IPS-20b (cell line): ENCODE measurements at regions not wholly inside any gene's neighbourhood (a gene's known extent, or its start where the extent isn't known, plus 50 kb on each side); places are given as distances from the start of the nearest gene placed in this dataset.

Experiments used
- H3K27ac ChIP-seq: one replicate; pipeline ENCODE4 v1.5.1; 2013; ENCODE audit warnings: low read length
- H3K27me3 ChIP-seq: 2 replicates; pipeline ENCODE4 v1.6.1; 2013; ENCODE audit warnings: mild to moderate bottlenecking, low read length, inconsistent platforms; ENCODE audit not compliant: insufficient read depth
- H3K36me3 ChIP-seq: 2 replicates; pipeline ENCODE4 v1.6.1; 2013; ENCODE audit warnings: low read depth, mild to moderate bottlenecking, inconsistent platforms, low read length, moderate library complexity; ENCODE audit not compliant: insufficient read depth
- H3K4me1 ChIP-seq: 2 replicates; pipeline ENCODE4 v1.6.1; 2013; ENCODE audit warnings: mild to moderate bottlenecking, control low read depth, inconsistent platforms, low read length, moderate library complexity; ENCODE audit not compliant: insufficient read depth
- H3K4me3 ChIP-seq: 2 replicates; pipeline ENCODE4 v1.5.1; 2013; ENCODE audit warnings: mild to moderate bottlenecking, low read length, inconsistent platforms
- H3K9ac ChIP-seq: 2 replicates; pipeline ENCODE4 v1.6.1; 2013; ENCODE audit warnings: low read depth, mild to moderate bottlenecking, inconsistent platforms, low read length, moderate library complexity
- H3K9me3 ChIP-seq: 2 replicates; pipeline ENCODE4 v1.6.1; 2013; ENCODE audit warnings: mild to moderate bottlenecking, low read depth, low read length, inconsistent platforms; ENCODE audit not compliant: insufficient read depth

DNA sequence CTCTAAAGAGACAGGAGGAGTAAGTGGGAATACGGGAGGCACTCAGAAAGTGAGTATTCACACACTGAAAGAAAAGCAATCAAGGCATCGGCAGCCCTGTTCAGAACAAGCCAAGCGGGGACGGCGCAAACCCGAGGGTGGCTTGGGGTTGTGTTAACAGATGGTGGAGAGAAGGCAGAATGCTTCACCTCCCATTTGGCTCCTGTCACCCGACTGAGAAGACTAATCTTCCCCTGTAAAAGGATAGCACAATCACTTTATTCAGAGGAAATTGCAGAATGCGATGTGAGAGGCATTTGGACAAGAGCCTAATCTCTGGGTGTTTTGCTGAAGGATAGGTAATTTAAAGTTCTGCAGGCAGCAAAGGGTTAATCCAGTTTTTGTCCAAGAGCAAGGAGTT lies 119.3 kb upstream of the WSCD1 start:
- peaks cover 12% of the 10 kb centered on the region for H3K9me3 ChIP-seq
- no peaks in the 10 kb centered on the region for H3K4me1 ChIP-seq
- no peaks in the 10 kb centered on the region for H3K27me3 ChIP-seq
- no peak overlapping the region for H3K27ac ChIP-seq
- no peak overlapping the region for H3K9ac ChIP-seq
- no peaks in the 10 kb centered on the region for H3K36me3 ChIP-seq
- no peak overlapping the region for H3K4me3 ChIP-seq

DNA sequence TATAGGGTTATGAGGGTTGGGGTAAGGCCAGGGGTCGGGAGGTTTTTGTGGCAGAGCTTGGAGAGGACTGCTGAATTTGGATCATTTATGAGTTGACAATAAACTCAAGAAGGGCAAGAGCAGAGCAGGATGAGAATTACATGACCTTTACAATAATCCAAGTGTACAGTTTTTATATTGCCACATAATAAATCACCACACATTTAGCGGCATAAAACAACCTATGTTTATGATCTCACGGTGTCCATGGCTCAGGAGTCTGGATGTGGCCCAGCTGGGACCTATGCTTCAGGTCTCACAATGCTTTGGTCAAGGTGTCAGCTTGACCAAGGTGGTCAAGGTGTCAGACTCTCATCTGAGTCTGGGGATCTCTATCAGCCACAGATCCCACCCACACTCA lies 118.3 kb upstream of the WSCD1 start:
- Histone ChIP-seq H3K4me3 (no peak overlapping the region), H3K36me3 (no peaks in the 10 kb centered on the region), H3K27me3 (no peaks in the 10 kb centered on the region), H3K27ac (no peak overlapping the region), H3K9me3 (peaks cover 14% of the 10 kb centered on the region), H3K4me1 (no peaks in the 10 kb centered on the region), H3K9ac (no peak overlapping the region)

DNA sequence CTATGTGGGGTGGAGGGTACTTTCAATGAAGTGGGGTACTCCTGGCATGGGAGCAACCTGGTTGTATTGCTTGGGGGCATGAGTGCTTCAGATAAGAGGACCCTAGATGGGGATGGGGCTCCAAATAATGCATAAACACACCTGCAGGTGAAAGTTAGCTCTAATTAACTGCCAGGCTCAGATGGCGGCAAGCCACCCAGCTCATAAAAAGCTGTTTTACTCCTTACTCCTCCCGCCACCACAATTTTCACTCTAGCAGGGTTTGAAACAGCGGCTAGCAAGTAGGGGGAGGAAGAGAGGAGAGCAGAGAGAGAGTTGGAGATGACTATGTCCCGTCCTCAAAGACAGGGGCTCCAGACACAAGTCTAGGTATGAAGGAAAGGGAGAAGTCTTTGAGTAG lies 117.7 kb upstream of the WSCD1 start:
- Histone ChIP-seq H3K4me3 (no peak overlapping the region), H3K9ac (no peak overlapping the region), H3K36me3 (no peaks in the 10 kb centered on the region), H3K27me3 (no peaks in the 10 kb centered on the region), H3K9me3 (peaks cover 14% of the 10 kb centered on the region), H3K4me1 (no peaks in the 10 kb centered on the region), H3K27ac (no peak overlapping the region)

DNA sequence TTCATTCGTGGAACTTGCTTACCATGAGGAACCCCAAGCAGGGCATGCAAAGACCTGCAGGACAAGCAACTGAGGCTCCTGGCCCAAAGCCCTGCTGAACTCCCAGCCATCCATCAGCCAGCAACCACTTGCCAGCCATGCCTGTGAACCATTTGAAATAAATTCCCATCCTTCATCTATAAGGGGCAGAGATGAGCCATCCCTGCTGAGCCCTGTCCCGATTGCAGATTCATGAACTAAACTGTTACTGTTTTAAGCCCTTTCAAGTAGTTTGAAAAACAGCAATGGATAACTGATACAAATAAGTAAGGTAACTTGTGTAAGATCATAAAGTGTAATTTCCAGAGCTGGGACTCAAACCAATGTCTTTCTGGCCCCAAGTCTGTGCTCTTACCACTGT lies 114.4 kb upstream of the WSCD1 start:
- H3K27me3 ChIP-seq, result no peaks in the 10 kb centered on the region
- no peak overlapping the region for H3K27ac ChIP-seq
- H3K9me3 ChIP-seq, result peaks cover 14% of the 10 kb centered on the region
- no peak overlapping the region for H3K4me3 ChIP-seq
- H3K4me1 ChIP-seq, result no peaks in the 10 kb centered on the region; the same call in 1 of the 2 replicates
- H3K36me3 ChIP-seq, result no peaks in the 10 kb centered on the region
- H3K9ac ChIP-seq, result no peak overlapping the region

DNA sequence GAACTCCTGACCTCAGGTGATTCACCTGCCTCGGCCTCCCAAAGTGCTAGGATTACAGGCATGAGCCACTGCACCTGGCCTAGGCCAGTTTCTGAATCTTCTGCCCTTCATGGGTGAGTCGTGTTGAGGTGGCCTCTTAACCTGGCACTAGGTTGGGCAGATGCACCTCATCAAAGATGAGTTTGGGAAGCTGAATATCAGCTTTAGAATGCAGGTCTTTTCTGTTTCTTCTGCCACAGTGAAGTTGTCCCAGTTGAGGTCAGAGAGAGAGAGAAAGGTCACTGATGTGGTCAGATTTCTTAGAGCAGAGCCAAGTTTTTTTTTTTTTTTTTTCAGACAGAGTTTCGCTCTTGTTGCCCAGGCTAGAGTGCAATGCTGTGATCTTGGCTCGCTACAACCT lies 111.3 kb upstream of the WSCD1 start:
- H3K27ac ChIP-seq, result no peak overlapping the region
- no peaks in the 10 kb centered on the region for H3K36me3 ChIP-seq
- H3K27me3 ChIP-seq, result no peaks in the 10 kb centered on the region
- H3K4me1 ChIP-seq, result no peaks in the 10 kb centered on the region; the same call in 1 of the 2 replicates
- H3K9ac ChIP-seq, result no peak overlapping the region
- peaks cover 14% of the 10 kb centered on the region for H3K9me3 ChIP-seq
- no peak overlapping the region for H3K4me3 ChIP-seq

DNA sequence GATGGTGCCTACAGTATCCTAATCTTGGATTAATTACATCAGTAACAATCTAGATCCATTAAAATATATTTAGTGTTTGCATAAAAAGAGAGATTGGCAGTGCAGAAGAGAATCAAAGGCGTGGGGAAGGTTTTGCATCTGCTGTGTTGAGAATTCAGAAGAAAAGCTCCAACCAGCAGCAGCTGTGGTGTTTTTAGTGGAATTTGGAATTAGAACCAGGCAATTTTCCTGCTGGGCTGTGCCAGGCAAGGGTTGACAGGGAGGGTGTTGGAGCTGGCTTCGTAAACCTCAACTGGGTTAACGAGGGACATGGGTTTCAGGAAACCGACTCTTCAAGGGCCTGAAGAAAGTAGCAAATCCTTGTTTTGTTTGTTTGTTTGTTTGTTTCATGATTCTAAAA lies 107.8 kb upstream of the WSCD1 start:
- H3K9ac ChIP-seq, result no peak overlapping the region
- no peak overlapping the region for H3K4me3 ChIP-seq
- no peak overlapping the region for H3K27ac ChIP-seq
- no peaks in the 10 kb centered on the region; the same call in 1 of the 2 replicates for H3K4me1 ChIP-seq
- H3K36me3 ChIP-seq, result no peaks in the 10 kb centered on the region
- H3K9me3 ChIP-seq, result no peaks in the 10 kb centered on the region
- H3K27me3 ChIP-seq, result no peaks in the 10 kb centered on the region

DNA sequence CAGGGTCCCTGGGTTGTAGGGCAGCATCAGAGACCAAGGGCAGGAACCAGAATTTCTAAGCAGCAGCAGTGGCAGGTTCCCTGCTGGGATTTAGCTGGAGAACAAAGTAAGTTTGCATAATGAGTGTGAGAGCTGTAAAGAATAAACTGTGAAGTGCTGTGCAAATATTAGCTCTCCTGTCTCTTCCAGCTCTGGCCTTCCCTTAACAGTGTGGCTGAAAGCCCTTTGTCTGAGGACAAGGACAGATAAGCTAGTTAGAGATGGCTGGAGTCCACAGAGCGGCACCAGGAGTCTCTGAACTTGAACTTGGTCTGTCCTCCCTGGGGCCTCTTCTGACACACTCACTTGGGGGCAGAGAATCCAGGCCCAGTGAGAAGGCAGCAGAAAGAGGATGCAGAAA lies 98.2 kb upstream of the WSCD1 start:
- no peak overlapping the region for H3K9ac ChIP-seq
- no peak overlapping the region for H3K27ac ChIP-seq
- no peaks in the 10 kb centered on the region for H3K27me3 ChIP-seq
- H3K4me3 ChIP-seq, result no peak overlapping the region
- H3K36me3 ChIP-seq, result no peaks in the 10 kb centered on the region
- H3K9me3 ChIP-seq, result peaks cover 12% of the 10 kb centered on the region
- H3K4me1 ChIP-seq, result no peaks in the 10 kb centered on the region

DNA sequence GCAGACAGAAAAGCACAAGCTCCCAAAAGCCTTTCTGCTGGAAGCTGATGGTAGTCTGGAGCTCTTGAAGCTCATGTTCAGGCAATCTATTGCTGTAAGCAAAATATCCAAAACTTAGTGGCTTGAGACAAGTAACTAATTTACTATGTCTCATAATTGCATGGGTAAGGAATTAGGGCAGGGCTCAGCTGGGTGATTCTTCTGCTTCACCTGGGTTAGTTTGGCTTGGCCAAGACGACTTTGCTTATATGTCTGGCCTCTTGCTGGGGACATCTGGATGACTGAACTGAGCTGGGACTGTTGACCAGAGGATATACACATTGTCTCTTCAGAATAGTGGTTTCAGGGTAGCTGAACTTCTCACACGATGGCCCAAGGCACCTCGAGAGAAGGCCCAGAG lies 96.8 kb upstream of the WSCD1 start:
- Histone ChIP-seq H3K36me3 (no peaks in the 10 kb centered on the region), H3K4me1 (no peaks in the 10 kb centered on the region), H3K27ac (no peak overlapping the region), H3K9ac (no peak overlapping the region), H3K9me3 (peaks cover 12% of the 10 kb centered on the region), H3K4me3 (no peak overlapping the region), H3K27me3 (no peaks in the 10 kb centered on the region)

DNA sequence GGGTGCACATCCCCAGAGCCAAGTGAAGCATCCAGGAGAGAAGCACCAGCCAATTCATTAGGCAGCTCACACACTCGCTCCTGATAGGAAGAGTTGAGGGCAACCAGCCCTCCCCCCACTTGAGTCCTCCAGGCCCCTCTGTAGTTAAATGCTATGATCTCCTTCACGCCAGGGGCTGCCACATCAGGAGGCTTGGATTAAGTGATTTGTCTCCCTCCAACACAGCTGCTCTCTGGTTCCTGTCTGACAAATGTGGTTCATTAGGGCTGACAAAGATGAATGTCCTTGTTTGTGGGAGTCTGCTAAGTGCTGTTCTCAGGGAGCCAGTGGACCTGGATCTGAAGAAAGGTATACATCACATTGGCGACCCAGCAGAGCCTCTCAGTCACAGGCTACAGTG lies 94.5 kb upstream of the WSCD1 start:
- H3K27me3 ChIP-seq, result no peaks in the 10 kb centered on the region

DNA sequence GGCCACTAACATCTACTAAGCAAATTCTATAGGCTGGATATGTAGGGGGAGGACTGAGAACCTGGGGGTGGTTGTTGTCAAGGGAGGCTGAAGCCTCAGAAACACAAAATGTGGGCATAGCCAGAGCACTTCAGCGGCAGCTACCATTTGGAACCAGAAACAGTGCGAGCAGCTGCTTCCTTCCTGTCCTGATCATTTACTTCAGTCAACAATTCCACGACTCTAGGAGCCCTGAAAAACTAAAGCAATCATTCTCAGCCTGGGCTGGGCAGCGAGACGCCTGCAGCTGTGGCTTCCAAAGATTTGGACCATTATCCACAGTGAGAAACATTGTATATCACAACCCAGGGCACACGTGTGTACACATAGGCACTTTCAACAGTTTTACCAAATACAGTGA lies 93.9 kb upstream of the WSCD1 start:
- Histone ChIP-seq H3K27me3 (no peaks in the 10 kb centered on the region), H3K9ac (no peak overlapping the region), H3K4me1 (no peaks in the 10 kb centered on the region), H3K27ac (no peak overlapping the region), H3K9me3 (peaks cover 12% of the 10 kb centered on the region), H3K36me3 (no peaks in the 10 kb centered on the region), H3K4me3 (no peak overlapping the region)

More for the DNA sequence above, 94.5 kb upstream of the WSCD1 start:
- Histone ChIP-seq H3K9ac (no peak overlapping the region), H3K27ac (no peak overlapping the region), H3K4me1 (no peaks in the 10 kb centered on the region), H3K4me3 (no peak overlapping the region), H3K36me3 (no peaks in the 10 kb centered on the region), H3K9me3 (peaks cover 12% of the 10 kb centered on the region)

DNA sequence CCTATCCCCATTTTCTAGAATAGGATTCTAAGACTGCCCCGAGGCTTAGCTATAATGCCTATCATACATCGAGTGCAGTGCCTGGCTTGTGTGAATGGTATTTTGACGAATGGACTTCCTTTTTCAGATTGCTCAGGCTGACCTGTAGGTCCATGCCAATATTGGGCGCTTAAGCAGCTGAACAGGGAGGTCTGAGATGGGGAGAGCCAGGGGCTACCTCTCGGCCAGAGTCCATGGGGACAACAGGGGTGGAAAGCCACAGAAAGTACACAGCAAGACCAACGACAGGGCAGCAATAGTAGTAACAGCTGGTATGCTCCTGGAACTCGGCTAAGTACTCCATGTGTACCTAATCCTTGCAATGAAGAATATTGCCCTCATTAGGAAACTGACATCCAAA lies 91.7 kb upstream of the WSCD1 start:
- Histone ChIP-seq H3K9ac (no peak overlapping the region), H3K9me3 (peaks cover 4% of the 10 kb centered on the region), H3K4me1 (no peaks in the 10 kb centered on the region), H3K27me3 (no peaks in the 10 kb centered on the region), H3K27ac (no peak overlapping the region), H3K4me3 (no peak overlapping the region), H3K36me3 (no peaks in the 10 kb centered on the region)

DNA sequence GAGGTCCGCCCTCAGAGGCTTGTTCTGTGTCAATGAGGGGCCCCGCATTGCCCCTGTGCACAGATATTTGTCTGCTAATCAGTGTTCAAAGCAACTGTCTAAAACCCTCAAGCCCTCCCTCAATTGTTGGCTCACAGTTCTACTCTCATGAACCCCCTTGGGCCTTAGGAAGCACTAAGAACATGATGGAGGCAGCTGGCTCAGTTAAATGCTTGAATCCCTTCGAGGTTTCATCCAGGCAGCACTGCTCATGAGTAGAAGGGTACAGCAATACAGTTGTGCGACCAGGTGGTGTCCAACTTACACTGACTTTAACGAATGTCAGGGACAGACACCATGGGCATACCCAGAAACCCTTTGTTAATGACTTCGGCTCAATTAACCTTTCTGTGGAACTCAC lies 89.2 kb upstream of the WSCD1 start:
- H3K36me3 ChIP-seq, result no peaks in the 10 kb centered on the region
- H3K27me3 ChIP-seq, result no peaks in the 10 kb centered on the region
- no peaks in the 10 kb centered on the region for H3K4me1 ChIP-seq
- no peaks in the 10 kb centered on the region for H3K9me3 ChIP-seq
- H3K27ac ChIP-seq, result no peak overlapping the region
- H3K9ac ChIP-seq, result no peak overlapping the region
- H3K4me3 ChIP-seq, result no peak overlapping the region

DNA sequence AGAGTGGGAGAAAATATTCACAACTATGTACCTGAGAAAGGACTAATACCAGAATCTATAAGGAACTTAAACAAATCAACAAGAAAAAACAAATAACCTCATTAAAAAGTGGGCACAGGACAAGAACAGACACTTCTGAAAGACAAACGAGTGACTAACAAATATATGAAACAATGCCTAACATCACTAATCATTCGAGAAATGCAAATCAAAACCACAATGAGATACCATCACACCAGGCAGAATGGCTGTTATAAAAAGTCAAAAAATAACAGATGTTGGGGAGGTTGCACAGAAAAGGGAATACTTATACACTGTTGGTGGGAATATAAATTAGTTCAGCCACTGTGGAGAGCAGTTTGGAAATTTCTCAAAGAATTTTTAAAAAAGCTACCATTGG lies 83.5 kb upstream of the WSCD1 start:
- Histone ChIP-seq H3K9ac (no peak overlapping the region), H3K4me3 (no peak overlapping the region), H3K9me3 (no peaks in the 10 kb centered on the region), H3K36me3 (no peaks in the 10 kb centered on the region), H3K27ac (no peak overlapping the region), H3K27me3 (no peaks in the 10 kb centered on the region; the same call in 1 of the 2 replicates), H3K4me1 (no peaks in the 10 kb centered on the region)
